ENCODE measurements at regions not wholly inside any gene's neighbourhood (a gene's known extent, or its start where the extent isn't known, plus 50 kb on each side); places are given as distances from the start of the nearest gene placed in this dataset.
"Not testable (repeated sequence)": the region's sequence is repeated elsewhere in the genome, so short reads cannot be mapped to it uniquely, and the experiment has no call there.

GRCh38 chr10:9126728-9127127 lies 1072.2 kb downstream of the GATA3 start:
- Histone ChIP-seq H3K4me2 (ENCODE audit: low read depth, low read length, poor library complexity, severe bottlenecking) (no peak overlapping the region), H3F3A (ENCODE audit: insufficient read depth) (no peaks in the 10 kb centered on the region), H2AFZ (ENCODE audit: low read depth, low read length, severe bottlenecking) (no peak overlapping the region), H3K9me2 (replicated peaks; ENCODE audit: insufficient read depth, low read length) (no peaks in the 10 kb centered on the region), H3K4me3 (ENCODE audit: insufficient read depth, low read length, poor library complexity, severe bottlenecking) (no peak overlapping the region), H3K27me3 (ENCODE audit: low read length) (no peaks in the 10 kb centered on the region), H3K79me2 (ENCODE audit: insufficient read depth, low read length) (no peaks in the 10 kb centered on the region), H3K36me3 (ENCODE audit: low read length) (no peaks in the 10 kb centered on the region), H3K27ac (ENCODE audit: low read depth, low read length) (no peak overlapping the region), H4K20me1 (ENCODE audit: low read depth, low read length) (no peaks in the 10 kb centered on the region), H3K9me3 (ENCODE audit: insufficient read depth, low read length) (no peaks in the 10 kb centered on the region), H3K9ac (ENCODE audit: low read length) (no peak overlapping the region)
- TF ChIP-seq CTCF (IDR thresholded peaks at IDR 0.05; ENCODE audit: insufficient read depth, low read length, poor library complexity, severe bottlenecking), result no peak
- no peak for TF ChIP-seq EZH2phosphoT487 (conservative IDR thresholded peaks at IDR 0.05; ENCODE audit: low read length)

DNA sequence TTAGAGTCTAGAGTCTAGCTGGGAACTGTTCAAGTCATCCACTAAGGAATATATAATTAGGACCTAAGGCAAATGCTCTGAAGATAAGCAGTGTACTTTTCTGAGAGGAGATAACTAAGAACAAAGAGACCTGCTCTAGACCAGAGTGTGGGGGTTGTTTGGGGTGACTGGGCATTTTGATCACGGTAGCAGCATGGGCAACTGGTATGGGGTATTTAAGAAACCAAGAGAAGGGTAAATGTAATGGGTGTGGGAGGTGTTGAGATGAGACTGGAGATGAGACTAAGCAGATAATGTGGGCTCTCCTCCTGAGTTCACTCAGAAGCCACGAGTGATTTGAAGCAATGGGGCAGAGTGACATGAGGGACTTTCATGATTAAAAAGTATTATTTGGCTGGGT lies 1082.9 kb downstream of the GATA3 start:
- Histone ChIP-seq H2AFZ (ENCODE audit: low read depth, low read length, severe bottlenecking) (no peak overlapping the region), H4K20me1 (ENCODE audit: low read depth, low read length) (no peaks in the 10 kb centered on the region)
- TF ChIP-seq EZH2phosphoT487 (conservative IDR thresholded peaks at IDR 0.05; ENCODE audit: low read length) (no peak), CTCF (IDR thresholded peaks at IDR 0.05; ENCODE audit: insufficient read depth, low read length, poor library complexity, severe bottlenecking) (no peak)

GRCh38 chr10:9138829-9139228 lies 1084.3 kb downstream of the GATA3 start:
- H3K79me2 ChIP-seq (ENCODE audit: insufficient read depth, low read length); H3K27me3 ChIP-seq (ENCODE audit: low read length); H3K36me3 ChIP-seq (ENCODE audit: low read length); H3F3A ChIP-seq (ENCODE audit: insufficient read depth); H3K4me3 ChIP-seq (ENCODE audit: insufficient read depth, low read length, poor library complexity, severe bottlenecking); H3K9me2 ChIP-seq (replicated peaks; ENCODE audit: insufficient read depth, low read length); H4K20me1 ChIP-seq (ENCODE audit: low read depth, low read length); H3K4me2 ChIP-seq (ENCODE audit: low read depth, low read length, poor library complexity, severe bottlenecking); H3K27ac ChIP-seq (ENCODE audit: low read depth, low read length); H3K9ac ChIP-seq (ENCODE audit: low read length); H3K9me3 ChIP-seq (ENCODE audit: insufficient read depth, low read length); H2AFZ ChIP-seq (ENCODE audit: low read depth, low read length, severe bottlenecking): not testable (repeated sequence)

More for the DNA sequence above, 1082.9 kb downstream of the GATA3 start:
- no peak overlapping the region for H3K9ac ChIP-seq (ENCODE audit: low read length)
- no peaks in the 10 kb centered on the region for H3F3A ChIP-seq (ENCODE audit: insufficient read depth)
- no peaks in the 10 kb centered on the region for H3K27me3 ChIP-seq (ENCODE audit: low read length)
- H3K27ac ChIP-seq (ENCODE audit: low read depth, low read length), result no peak overlapping the region
- no peak overlapping the region for H3K4me2 ChIP-seq (ENCODE audit: low read depth, low read length, poor library complexity, severe bottlenecking)
- no peaks in the 10 kb centered on the region for H3K9me2 ChIP-seq (replicated peaks; ENCODE audit: insufficient read depth, low read length)
- no peaks in the 10 kb centered on the region for H3K9me3 ChIP-seq (ENCODE audit: insufficient read depth, low read length)
- H3K36me3 ChIP-seq (ENCODE audit: low read length), result no peaks in the 10 kb centered on the region
- H3K79me2 ChIP-seq (ENCODE audit: insufficient read depth, low read length), result no peaks in the 10 kb centered on the region
- no peak overlapping the region for H3K4me3 ChIP-seq (ENCODE audit: insufficient read depth, low read length, poor library complexity, severe bottlenecking)

DNA sequence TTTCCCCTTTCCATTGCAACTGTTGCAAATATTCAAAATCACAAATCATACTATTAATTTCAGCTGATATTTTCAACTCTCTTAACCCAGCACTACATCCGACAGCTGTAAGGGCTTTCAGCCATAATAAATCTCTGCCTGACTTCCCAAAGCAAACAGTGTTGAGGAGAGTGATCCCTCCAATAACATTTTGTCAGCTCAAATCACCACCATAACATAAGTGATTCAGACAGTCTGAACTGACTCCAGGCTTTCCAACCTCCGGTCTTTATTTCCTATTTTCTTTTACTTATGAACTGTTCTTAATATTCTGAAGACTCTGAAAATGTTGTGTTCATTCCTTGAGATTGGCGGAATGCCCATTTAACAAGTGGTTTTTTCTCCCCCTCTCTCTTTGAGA lies 1085.9 kb downstream of the GATA3 start:
- H2AFZ ChIP-seq (ENCODE audit: low read depth, low read length, severe bottlenecking), result no peak overlapping the region
- no peaks in the 10 kb centered on the region for H3F3A ChIP-seq (ENCODE audit: insufficient read depth)
- no peaks in the 10 kb centered on the region for H3K79me2 ChIP-seq (ENCODE audit: insufficient read depth, low read length)
- no peaks in the 10 kb centered on the region for H3K27me3 ChIP-seq (ENCODE audit: low read length)
- H4K20me1 ChIP-seq (ENCODE audit: low read depth, low read length), result no peaks in the 10 kb centered on the region
- no peak overlapping the region for H3K4me2 ChIP-seq (ENCODE audit: low read depth, low read length, poor library complexity, severe bottlenecking)
- H3K9ac ChIP-seq (ENCODE audit: low read length), result no peak overlapping the region
- H3K27ac ChIP-seq (ENCODE audit: low read depth, low read length), result no peak overlapping the region
- no peaks in the 10 kb centered on the region for H3K9me3 ChIP-seq (ENCODE audit: insufficient read depth, low read length)
- H3K4me3 ChIP-seq (ENCODE audit: insufficient read depth, low read length, poor library complexity, severe bottlenecking), result no peak overlapping the region
- TF ChIP-seq CTCF (IDR thresholded peaks at IDR 0.05; ENCODE audit: insufficient read depth, low read length, poor library complexity, severe bottlenecking) (no peak), EZH2phosphoT487 (conservative IDR thresholded peaks at IDR 0.05; ENCODE audit: low read length) (no peak)
- no peaks in the 10 kb centered on the region for H3K36me3 ChIP-seq (ENCODE audit: low read length)
- no peaks in the 10 kb centered on the region for H3K9me2 ChIP-seq (replicated peaks; ENCODE audit: insufficient read depth, low read length)
